HL-60 (cell line): ENCODE measurements at regions not wholly inside any gene's neighbourhood (a gene's known extent, or its start where the extent isn't known, plus 50 kb on each side); places are given as distances from the start of the nearest gene placed in this dataset.

Experiments used
- POLR2AphosphoS5 ChIP-seq: IDR thresholded peaks from 2 replicates; pipeline ENCODE4 v1.6.1; 2012; ENCODE audit warnings: low read depth
- TF ChIP-seq, protein P1 (sequence below): IDR thresholded peaks from one replicate; pipeline ENCODE4 v1.5.1; 2011; ENCODE audit warnings: low read length, control low read depth, inconsistent platforms; ENCODE audit not compliant: insufficient read depth

DNA sequence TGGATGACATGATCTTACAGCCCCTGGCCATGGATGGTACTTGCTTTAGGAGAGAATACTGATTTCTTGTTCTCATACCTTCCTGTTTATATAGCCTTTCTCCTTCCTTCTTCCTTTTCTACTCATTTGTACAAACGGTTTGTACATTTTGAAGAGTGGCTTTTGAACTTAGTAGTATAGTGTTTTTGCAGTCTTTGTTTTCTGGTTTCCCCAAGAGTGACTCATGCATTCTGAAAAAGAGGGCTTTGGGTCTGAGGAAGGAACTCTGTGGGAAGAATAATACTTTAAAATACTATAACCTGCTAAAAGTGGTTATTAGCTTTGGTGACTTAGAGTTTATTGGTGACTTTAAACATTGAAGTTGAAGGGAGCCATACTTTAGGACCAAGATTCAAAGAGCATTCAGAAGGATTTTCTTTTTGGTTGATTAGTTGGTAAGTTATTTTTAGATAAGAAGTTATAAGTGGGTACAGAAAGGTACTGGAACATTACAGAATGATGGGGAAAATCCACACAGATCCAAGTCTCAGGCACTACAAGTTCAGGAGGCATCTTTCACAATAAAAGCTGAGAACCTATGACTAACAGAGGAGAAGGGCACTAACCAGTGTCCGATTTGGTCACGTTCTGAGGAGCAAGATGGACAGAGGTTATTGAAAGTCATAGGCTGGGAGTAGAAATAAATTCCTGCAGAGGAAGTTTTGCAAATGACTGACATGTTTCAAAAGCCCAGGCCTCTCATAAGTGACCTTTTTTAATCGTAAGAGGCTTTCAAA, 369.6 kb upstream of the AZI2 start:
- TF ChIP-seq, protein P1, sequence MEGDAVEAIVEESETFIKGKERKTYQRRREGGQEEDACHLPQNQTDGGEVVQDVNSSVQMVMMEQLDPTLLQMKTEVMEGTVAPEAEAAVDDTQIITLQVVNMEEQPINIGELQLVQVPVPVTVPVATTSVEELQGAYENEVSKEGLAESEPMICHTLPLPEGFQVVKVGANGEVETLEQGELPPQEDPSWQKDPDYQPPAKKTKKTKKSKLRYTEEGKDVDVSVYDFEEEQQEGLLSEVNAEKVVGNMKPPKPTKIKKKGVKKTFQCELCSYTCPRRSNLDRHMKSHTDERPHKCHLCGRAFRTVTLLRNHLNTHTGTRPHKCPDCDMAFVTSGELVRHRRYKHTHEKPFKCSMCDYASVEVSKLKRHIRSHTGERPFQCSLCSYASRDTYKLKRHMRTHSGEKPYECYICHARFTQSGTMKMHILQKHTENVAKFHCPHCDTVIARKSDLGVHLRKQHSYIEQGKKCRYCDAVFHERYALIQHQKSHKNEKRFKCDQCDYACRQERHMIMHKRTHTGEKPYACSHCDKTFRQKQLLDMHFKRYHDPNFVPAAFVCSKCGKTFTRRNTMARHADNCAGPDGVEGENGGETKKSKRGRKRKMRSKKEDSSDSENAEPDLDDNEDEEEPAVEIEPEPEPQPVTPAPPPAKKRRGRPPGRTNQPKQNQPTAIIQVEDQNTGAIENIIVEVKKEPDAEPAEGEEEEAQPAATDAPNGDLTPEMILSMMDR: no peak
- no peak for TF ChIP-seq POLR2AphosphoS5
